ENCODE measurements at regions not wholly inside any gene's neighbourhood (a gene's known extent, or its start where the extent isn't known, plus 50 kb on each side); places are given as distances from the start of the nearest gene placed in this dataset.

GRCh38 chr15:87805117-87805820 lies 451.3 kb downstream of the NTRK3 start:
- no peak for DNase-seq (ENCODE audit: low read depth, low spot score)

GRCh38 chr15:87804451-87804850 lies 452.1 kb downstream of the NTRK3 start:
- DNase-seq (ENCODE audit: low read depth, low spot score) = no peak

GRCh38 chr15:87799838-87800237 lies 456.7 kb downstream of the NTRK3 start:
- DNase-seq (ENCODE audit: low read depth, low spot score) = no peak

- no peak for DNase-seq (ENCODE audit: low read depth, low spot score)
Observed at GRCh38 chr15:87799428-87799827, 457.1 kb downstream of the NTRK3 start.

GRCh38 chr15:87793725-87794124 lies 462.8 kb downstream of the NTRK3 start:
- DNase-seq (ENCODE audit: low read depth, low spot score) = no peak

- DNase-seq (ENCODE audit: low read depth, low spot score) = no peak
Observed at GRCh38 chr15:87792250-87793040, 464.1 kb downstream of the NTRK3 start.

- no peak for DNase-seq (ENCODE audit: low read depth, low spot score)
Observed at GRCh38 chr15:87781959-87782625, 474.4 kb downstream of the NTRK3 start.

GRCh38 chr15:87779746-87780145 lies 476.8 kb downstream of the NTRK3 start:
- DNase-seq (ENCODE audit: low read depth, low spot score) = no peak

GRCh38 chr15:87778358-87778757 lies 478.2 kb downstream of the NTRK3 start:
- no peak for DNase-seq (ENCODE audit: low read depth, low spot score)

GRCh38 chr15:87777054-87777561 lies 479.4 kb downstream of the NTRK3 start:
- no peak for DNase-seq (ENCODE audit: low read depth, low spot score)

- DNase-seq (ENCODE audit: low read depth, low spot score) = no peak
Observed at GRCh38 chr15:87767516-87767915, 489.0 kb downstream of the NTRK3 start.

GRCh38 chr15:87764461-87765240 lies 491.9 kb downstream of the NTRK3 start:
- no peak for DNase-seq (ENCODE audit: low read depth, low spot score)

- DNase-seq (ENCODE audit: low read depth, low spot score) = no peak
Observed at GRCh38 chr15:87763837-87764236, 492.7 kb downstream of the NTRK3 start.

- DNase-seq (ENCODE audit: low read depth, low spot score) = no peak
Observed at GRCh38 chr15:87761736-87762509, 494.6 kb downstream of the NTRK3 start.

GRCh38 chr15:87760547-87761314 lies 495.8 kb downstream of the NTRK3 start:
- DNase-seq (ENCODE audit: low read depth, low spot score) = no peak

- DNase-seq (ENCODE audit: low read depth, low spot score) = no peak
Observed at GRCh38 chr15:87758794-87759418, 497.6 kb downstream of the NTRK3 start.

GRCh38 chr15:87757084-87757483 lies 499.5 kb downstream of the NTRK3 start:
- no peak for DNase-seq (ENCODE audit: low read depth, low spot score)

GRCh38 chr15:87756072-87756471 lies 500.5 kb downstream of the NTRK3 start:
- DNase-seq (ENCODE audit: low read depth, low spot score) = no peak

GRCh38 chr15:87755226-87755625 lies 501.3 kb downstream of the NTRK3 start:
- DNase-seq (ENCODE audit: low read depth, low spot score) = no peak
